Gastroesophageal sphincter (tissue), 3 donors: ENCODE measurements at regions not wholly inside any gene's neighbourhood (a gene's known extent, or its start where the extent isn't known, plus 50 kb on each side); places are given as distances from the start of the nearest gene placed in this dataset.

Experiments
- CTCF ChIP-seq, 4 experiments: fragments of 200-600 bp in 2 of 4; fragments of 450-650 bp in 2 of 4; sonication (generic) in 1 of 4; IDR thresholded peaks; one replicate each; pipeline ENCODE4 v1.5.1; 2017 to 2019; ENCODE audit warnings: antibody characterized with exemption in 4 of 4, mild to moderate bottlenecking in 2 of 4, moderate library complexity in 2 of 4
- EP300 ChIP-seq: sonication (generic); formaldehyde crosslinking; IDR thresholded peaks from one replicate; pipeline ENCODE4 v1.6.1; 2017; ENCODE audit warnings: antibody characterized with exemption, mild to moderate bottlenecking
- POLR2A ChIP-seq, 2 donors: fragments of 450-650 bp; IDR thresholded peaks; one replicate each; pipeline ENCODE4 v1.6.1; 2017; ENCODE audit warnings: antibody characterized with exemption in 2 of 2, mild to moderate bottlenecking in 2 of 2, moderate library complexity in 1 of 2
- POLR2AphosphoS5 ChIP-seq: sonication (generic); formaldehyde crosslinking; IDR thresholded peaks from one replicate; pipeline ENCODE4 v1.6.1; 2017; ENCODE audit warnings: antibody characterized with exemption

GRCh38 chr1:19585507-19585906 lies 58.6 kb upstream of the NBL1 start:
- TF ChIP-seq CTCF (IDR thresholded peaks at IDR 0.05), result no peak
- TF ChIP-seq POLR2AphosphoS5, result no peak
- no peak for TF ChIP-seq POLR2A (IDR thresholded peaks at IDR 0.05)
- TF ChIP-seq EP300, result no peak
